HCT116 (cell line): ENCODE measurements at regions not wholly inside any gene's neighbourhood (a gene's known extent, or its start where the extent isn't known, plus 50 kb on each side); places are given as distances from the start of the nearest gene placed in this dataset.

Experiments
- EGR1 ChIP-seq: IDR thresholded peaks from 2 replicates; pipeline ENCODE4 v1.6.1; 2012; ENCODE audit warnings: low read depth
- EZH2phosphoT487 ChIP-seq: fragments of 200-600 bp; IDR thresholded peaks from 2 replicates; pipeline ENCODE4 v1.6.1; 2018; ENCODE audit warnings: antibody characterized with exemption, borderline replicate concordance
- JUND ChIP-seq: IDR thresholded peaks from 2 replicates; pipeline ENCODE4 v1.6.1; 2012
- REST ChIP-seq: IDR thresholded peaks from 2 replicates; pipeline ENCODE4 v1.6.1; 2012; ENCODE audit warnings: low read depth
- ZBTB33 ChIP-seq: IDR thresholded peaks from 2 replicates; pipeline ENCODE4 v1.6.1; 2011; ENCODE audit warnings: mild to moderate bottlenecking, low read length, moderate library complexity; ENCODE audit not compliant: insufficient replicate concordance; ENCODE audit errors: extremely low read depth
- ZNF274 ChIP-seq: fragments of 200-500 bp; sonication (Bioruptor generic); IDR thresholded peaks from 2 replicates; pipeline ENCODE4 v1.6.1; 2014; ENCODE audit warnings: mild to moderate bottlenecking, low read depth, low read length, inconsistent platforms
- TF ChIP-seq, protein P1 (sequence below), 3 experiments: fragments of 200-600 bp in 1 of 3; sonication (generic) in 1 of 3; IDR thresholded peaks in 2 of 3; conservative IDR thresholded peaks in 1 of 3; 2 replicates each; pipeline ENCODE4 v1.5.1; 2012 to 2017; ENCODE audit warnings: low read depth in 2 of 3, low read length in 2 of 3, antibody characterized with exemption in 1 of 3, borderline replicate concordance in 1 of 3, control low read depth in 1 of 3, mild to moderate bottlenecking in 1 of 3, mixed read lengths in 1 of 3, mixed run types in 1 of 3, moderate library complexity in 1 of 3; ENCODE audit not compliant: insufficient read depth in 1 of 3

GRCh38 chr16:50861451-50861850 is 119.6 kb downstream of the CYLD start (continued):
- no peak for TF ChIP-seq REST
- TF ChIP-seq EZH2phosphoT487: no peak
- no peak for TF ChIP-seq JUND
- no peak for TF ChIP-seq ZNF274
- TF ChIP-seq, protein P1, sequence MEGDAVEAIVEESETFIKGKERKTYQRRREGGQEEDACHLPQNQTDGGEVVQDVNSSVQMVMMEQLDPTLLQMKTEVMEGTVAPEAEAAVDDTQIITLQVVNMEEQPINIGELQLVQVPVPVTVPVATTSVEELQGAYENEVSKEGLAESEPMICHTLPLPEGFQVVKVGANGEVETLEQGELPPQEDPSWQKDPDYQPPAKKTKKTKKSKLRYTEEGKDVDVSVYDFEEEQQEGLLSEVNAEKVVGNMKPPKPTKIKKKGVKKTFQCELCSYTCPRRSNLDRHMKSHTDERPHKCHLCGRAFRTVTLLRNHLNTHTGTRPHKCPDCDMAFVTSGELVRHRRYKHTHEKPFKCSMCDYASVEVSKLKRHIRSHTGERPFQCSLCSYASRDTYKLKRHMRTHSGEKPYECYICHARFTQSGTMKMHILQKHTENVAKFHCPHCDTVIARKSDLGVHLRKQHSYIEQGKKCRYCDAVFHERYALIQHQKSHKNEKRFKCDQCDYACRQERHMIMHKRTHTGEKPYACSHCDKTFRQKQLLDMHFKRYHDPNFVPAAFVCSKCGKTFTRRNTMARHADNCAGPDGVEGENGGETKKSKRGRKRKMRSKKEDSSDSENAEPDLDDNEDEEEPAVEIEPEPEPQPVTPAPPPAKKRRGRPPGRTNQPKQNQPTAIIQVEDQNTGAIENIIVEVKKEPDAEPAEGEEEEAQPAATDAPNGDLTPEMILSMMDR (IDR thresholded peaks at IDR 0.05 in 2 of 3, conservative IDR thresholded peaks at IDR 0.05 in 1 of 3; ENCODE audit: borderline replicate concordance in 1 of 3, insufficient read depth in 1 of 3, low read depth in 2 of 3, low read length in 2 of 3): no peak
- TF ChIP-seq EGR1: no peak
- TF ChIP-seq ZBTB33: no peak
